HG03066 (cell line): ENCODE measurements at regions not wholly inside any gene's neighbourhood (a gene's known extent, or its start where the extent isn't known, plus 50 kb on each side); places are given as distances from the start of the nearest gene placed in this dataset.

ENCODE experiments used
- ATAC-seq: cut with Tn5 transposase; IDR thresholded peaks from one replicate; pipeline ENCODE4 v1.9.1; 2021; ENCODE audit warnings: low read depth; ENCODE audit not compliant: unreplicated experiment

DNA sequence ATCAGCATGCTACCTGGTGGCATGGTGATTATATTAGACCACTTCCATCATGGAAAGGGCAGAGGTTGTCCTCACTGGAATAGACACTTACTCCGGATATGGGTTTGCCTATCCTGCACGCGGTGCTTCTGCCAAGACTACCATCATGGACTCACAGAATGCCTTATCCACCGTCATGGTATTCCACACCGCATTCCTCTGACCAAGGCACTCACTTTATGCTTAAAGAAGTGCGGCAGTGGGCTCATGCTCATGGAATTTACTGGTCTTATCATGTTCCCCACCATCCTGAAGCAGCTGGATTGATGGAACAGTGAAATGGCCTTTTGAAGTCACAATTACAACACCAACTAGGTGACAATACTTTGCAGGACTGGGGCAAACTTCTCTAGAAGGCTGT, 109.2 kb upstream of the DRD2 start:
- no peak for ATAC-seq

DNA sequence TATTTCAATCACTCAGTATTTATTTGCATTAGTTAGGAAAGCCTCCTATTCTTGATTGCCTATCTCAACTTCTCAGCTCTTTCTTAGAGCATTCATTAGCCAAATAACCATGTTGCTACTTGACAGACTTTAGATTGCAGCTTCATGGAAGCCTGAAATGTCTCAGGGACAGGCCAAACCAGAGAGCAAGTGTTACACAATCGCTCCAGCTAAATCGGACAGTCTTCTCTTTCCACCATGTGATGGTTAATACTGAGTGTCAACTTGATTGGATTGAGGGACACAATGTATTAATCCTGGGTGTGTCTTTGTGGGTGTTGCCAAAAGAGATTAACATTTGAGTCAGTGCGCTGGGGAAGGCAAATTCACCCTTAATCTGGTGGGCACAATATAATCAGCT, 106.5 kb upstream of the DRD2 start:
- ATAC-seq = no peak

DNA sequence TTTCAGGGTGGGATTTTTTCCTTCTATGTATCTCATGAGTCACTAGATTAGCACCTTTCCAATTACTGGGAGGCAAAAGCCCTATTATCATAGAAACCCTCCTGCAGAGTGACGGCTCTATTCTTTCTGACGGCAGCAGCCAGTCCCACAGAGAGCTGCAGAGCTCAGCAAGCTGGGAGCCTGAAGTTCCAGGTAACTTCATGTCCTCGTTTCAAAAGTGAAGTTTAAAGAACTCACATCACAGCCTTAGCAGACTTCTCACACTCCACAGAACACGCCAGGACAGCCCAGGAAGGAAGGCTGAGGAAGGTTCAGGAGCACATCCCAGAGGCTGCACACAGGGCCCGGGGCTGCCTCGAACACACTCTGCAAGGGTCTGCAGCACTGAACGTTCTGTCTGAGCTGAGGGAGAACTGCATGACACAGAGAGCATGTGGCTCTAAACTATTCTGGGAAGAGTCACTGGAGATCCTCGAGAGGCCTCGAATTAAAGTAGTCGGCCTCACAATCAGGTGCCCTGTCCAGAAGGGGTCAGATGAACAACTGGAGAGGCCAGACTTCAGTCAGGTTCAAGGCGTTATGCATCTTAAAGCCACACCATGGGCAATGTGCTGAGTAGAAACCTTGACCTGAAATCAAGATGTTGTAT, 104.2 kb upstream of the DRD2 start:
- ATAC-seq = no peak

DNA sequence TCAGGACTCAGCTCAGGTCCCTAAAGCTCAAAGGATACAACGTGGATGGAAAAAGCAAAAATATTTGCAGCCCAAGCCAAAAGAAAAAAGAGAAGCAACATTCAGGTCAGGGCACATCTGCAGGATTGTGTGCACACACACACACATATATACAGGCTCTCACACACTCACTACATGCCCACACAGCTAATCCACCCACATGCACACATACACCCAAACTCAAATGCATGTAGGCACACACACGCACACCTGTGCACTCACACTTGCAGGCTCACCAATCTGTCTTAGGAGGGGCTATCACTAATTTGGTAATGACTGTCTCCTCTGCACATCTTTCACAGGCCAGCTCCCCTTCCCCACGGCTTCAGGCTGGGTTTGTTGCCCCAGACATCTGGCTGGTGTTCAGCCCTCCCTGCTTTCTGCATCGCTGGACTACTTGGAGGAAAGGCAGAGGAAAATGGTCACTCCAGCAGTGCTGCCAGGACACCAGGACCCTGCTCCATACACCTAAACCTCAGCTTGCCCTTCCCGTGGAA, 103.6 kb upstream of the DRD2 start:
- ATAC-seq = no peak

DNA sequence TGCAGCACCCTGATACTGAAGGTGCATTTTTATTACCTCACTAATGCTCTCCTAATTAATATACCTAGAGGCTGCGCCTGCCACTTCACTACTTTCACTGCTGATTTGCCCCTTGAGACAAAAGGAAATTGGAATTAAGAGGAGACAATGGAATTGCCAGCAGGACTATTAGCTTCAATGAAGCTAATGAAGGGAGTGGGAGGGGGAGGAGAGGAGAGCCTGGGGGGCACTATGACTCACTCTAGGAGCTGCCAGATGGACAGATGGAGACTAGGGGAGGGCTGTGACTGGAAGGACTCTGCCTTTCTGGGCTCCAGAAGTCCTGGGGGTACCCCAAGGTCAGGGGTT, 102.8 kb upstream of the DRD2 start:
- no peak for ATAC-seq

DNA sequence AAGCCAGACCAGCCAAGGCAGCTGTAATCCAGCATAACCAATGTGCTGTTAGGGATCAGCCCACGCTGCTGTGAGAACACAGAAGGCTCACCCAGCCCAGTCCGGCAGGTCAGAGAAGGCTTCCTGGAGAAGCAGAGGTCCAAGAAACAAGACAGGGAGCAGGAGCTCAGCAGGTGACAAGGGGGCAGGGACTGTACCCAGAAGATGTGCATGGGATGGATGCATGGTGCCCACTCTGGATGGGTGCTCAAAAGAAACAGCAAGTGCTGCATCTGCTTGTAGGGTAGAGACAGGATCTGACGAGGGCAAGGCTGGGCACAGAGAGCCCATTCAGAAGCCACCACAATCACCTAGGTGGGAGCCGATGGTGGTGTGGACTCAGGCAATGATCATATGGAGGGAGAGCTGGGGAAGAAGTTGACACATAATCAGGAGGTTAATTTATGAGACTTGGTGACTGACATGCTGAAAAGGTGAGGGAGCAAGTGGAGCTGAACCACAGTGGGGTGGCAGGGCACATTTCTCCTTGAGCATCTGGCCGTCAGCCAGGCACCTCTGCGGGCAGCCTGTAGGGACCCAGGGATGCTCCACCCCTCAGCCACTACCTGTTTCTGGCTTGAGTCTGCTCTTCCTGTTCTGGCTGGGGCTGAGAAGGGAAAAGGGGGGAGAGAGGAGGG, 102.3 kb upstream of the DRD2 start:
- no peak for ATAC-seq

DNA sequence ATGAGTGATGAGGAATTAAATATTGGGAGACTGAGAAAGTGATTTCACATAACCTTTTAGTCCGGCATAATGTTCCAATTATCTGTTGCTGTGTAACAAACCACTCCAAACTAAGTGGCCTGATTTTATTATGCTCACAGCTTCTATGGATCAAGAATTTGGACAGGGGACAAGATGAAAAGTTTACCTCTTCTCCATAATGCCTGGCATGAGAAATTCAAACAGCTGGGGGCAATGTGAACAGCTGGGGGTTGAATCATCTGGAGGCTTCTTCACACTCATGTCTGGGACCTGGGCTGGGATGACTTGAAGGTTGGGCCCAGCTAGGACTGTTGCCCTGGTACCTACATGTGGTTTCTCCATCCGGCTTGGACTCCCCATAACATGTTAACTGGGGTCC, 99.4 kb upstream of the DRD2 start:
- ATAC-seq = no peak

DNA sequence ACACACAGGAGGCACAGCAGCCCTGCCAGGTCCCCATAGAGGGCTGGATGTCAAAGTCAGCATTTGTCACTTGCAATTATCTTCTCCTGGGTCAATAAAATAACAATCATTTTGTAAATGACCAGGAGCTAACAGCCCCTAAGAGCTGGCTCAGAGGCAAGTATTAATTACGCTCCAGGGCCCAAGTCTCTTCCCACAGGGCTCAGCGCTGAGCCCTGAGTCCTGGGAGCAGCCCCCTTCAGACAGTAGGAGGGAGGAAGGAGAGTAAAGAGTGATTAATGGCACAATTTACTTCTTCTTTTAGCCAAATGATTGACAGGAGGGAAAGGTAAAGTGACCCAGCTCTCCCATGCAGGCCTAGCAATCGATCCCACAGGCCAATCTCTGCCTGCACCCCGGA, 99.0 kb upstream of the DRD2 start:
- ATAC-seq = no peak

DNA sequence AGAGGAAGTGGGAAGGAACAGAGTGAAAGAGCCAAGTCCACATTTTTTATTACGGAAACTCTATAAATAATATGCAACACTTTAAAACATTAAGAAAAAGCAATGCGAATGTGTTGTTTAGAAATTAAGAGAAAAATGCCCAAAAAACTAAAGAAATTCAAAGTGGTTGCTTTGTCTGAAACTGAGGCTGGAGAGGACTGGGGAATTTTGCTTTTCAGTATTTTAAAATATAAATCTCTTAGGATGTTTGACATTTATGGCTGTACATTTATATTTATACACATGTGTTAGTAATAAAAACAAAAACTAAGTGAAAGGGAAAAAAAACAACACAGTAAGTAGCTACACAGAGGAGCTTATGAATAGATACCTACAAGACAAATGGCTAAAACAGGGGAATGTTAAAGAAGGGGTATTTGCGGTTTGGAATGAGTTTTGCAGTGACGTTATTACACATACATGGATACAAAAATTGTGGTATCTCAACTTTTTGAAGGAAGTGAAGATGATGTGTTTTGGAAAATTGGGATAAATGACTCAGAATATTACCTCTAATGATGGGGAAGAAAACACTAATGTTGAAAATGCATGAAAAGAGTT, 97.0 kb upstream of the DRD2 start:
- no peak for ATAC-seq

DNA sequence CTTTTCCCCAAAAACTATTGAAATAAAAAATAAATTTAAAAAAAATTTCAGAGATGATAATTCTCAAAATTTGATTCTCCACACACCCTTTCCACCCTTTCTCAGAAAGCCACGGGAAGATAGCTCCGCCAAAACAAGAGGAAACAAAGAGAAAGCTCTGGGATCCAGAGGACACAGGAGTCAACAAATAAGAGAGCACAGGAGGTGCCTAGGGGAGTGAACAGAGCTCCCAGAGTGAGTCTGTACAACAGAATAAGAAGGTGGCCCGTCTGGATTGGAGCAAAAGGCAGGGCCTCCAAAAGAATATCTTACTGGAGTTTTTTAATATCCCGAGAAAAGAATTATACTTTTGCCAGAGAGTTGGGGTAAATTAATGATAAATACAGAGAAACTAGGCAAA, 96.3 kb upstream of the DRD2 start:
- no peak for ATAC-seq

DNA sequence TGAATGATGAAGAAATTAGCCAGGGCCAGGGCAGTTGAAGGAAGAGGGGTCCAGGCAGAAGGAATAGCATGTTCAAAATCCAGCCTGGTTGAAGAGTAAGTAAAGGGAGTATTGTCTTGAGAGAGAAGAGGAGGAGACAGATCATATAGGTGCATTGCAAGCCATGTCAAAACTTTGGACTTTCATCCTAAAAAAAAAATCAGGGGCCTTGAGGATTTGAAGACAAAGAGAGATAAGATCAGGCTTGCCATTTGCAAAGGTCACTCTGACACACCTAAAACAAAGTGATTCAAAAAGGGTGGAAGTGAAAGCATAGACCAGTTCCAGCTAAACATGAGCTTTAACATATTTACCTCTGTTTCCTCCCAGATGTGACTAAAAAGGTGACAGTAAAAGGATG, 95.7 kb upstream of the DRD2 start:
- no peak for ATAC-seq

DNA sequence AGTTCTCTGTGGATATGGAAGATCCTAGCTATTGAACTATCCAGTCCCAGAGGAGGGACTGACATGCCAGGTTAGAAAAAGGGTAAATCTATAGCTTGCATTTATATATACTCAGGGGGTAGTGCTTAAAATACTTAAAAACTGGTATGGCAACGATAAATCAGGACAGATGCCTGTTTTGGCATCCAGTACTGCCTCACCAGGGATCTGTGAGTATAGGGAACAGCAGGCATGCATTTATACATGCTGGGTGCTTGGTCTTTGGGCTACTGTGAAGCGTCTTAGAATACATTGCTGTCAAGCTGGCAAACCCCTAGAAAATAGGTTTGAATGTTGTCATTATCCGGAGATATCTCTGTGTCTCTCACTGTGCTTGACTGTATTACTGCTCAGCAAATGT, 94.2 kb upstream of the DRD2 start:
- no peak for ATAC-seq

DNA sequence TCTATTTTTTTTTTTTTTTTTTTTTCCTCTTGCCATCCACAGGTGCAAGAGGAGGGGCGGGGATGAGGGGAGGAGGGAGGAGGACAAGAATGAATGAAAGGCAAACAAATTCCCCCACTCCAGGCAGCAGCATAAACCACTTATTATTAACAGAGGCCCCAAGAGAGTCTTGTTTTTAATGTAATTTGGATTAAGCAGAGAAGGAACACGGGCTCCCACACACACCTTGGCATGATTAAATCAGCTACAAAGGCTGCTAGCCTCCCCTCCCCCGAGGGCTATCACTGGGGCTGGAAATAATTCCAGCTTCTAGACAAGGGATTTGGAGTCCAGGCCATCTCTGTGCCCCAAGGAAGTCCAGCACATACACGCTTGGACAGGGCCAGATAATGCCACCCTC, 93.4 kb upstream of the DRD2 start:
- ATAC-seq = no peak

DNA sequence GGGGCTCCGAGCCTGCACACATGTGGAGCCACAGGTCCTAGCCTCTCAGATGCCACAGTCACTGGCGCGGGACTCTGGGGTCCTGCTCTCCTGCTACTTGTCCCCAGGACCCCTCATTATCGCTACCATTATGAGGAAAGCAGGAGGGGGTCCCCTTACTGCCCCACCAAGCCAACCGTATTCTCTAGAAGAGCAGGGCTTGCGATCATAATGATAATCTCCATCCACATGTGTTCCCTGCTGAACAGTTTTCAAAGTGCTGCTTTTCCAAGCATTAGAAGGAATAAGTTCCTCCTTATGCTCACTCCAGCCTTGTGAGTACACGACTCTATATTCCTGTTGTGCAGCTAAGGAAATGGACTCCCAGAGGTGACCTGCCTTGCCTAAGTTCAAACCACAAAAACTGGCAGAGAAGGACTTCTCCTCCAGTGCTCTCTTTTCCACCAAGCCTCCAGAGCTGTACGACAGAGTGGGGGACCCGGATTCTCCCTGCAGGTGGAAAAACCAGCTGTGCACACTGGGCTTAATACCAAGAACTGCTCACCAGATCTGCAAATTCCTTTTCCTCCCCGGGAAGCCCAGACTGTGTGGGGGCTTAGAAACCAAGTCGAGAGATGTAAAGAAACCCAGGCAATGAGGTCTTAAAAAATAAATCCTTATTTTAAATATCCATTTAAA, 92.8 kb upstream of the DRD2 start:
- no peak for ATAC-seq

DNA sequence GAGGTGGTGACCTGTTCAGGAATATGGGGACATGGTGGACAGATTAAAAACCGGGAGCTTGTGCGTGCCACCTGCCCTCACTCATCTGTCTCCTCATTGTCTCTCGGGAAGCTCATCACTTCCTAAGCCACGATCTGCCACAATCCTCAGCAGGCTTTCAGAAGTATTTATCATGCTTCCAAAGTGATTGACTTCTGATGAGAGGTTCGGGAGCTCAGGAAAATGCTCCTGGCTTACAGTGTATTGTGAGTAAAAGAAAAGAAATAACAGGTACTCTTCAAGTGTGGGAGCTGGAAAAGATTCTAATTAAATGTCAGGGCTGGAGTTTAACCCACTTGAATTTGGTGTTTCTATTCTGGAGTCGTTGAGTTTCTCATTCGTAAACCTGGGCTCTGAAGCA, 91.9 kb upstream of the DRD2 start:
- no peak for ATAC-seq

DNA sequence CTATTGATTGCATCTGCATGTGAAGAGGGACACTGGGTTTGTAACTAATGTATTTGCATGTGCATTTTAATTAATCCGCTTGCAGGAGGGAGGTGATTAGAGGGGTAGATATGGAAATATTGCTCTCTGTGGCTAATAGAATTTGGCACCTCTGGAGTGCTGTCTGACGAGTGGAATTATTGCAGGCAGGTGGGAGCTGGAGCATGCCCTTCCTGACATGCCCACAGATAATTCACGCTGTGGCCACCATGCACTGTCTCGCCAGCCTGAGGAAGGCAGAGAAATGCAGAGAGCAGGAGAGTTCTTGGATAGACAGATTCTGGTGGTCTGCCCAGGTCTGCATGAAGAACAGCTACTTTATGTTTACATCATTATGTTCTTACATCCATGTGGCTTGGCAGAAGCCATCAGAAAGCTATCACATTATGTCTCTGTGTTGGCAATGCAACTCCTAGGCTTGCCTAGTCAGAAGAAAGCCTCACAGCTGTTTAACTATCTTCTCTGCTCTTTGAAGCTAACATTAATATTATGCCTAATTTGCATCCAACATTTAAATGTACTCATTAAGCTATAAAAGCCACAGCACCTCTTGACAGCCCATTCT, 89.4 kb upstream of the DRD2 start:
- no peak for ATAC-seq

DNA sequence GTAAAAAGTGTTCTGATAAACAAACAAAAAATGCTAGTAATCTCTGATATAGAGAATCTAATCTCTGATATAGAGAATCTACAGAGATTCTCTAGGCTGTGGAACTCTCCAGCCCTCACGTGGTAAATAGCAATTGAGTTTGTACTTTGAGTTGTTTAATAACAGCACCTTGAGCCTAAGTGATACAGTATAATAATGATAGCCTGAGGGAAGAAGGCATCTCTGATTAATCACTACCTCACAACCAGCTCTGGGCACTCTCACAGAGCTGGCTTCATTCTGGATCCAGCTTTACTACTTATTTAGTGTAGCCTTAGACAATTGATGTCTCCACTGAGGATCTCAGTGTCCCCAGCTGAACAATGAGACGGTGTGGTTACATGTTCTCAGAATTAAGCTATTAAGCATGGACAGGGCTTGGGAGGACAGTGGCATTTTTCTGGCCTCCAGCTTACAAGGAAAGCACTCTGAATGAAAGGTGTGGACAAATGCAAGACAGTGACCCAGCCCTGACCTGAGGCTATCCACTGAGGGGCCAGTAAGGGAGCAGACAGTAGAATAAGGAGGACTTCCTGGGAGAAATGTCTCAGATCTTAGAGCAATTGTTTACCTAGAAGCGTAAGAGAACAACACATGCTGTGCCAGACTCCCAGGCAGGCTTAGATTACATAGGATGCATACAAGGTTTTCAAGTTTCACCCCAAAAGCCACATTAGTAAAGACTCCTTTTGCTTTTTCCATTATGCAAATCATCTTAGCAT, 88.7 kb upstream of the DRD2 start:
- ATAC-seq = no peak

DNA sequence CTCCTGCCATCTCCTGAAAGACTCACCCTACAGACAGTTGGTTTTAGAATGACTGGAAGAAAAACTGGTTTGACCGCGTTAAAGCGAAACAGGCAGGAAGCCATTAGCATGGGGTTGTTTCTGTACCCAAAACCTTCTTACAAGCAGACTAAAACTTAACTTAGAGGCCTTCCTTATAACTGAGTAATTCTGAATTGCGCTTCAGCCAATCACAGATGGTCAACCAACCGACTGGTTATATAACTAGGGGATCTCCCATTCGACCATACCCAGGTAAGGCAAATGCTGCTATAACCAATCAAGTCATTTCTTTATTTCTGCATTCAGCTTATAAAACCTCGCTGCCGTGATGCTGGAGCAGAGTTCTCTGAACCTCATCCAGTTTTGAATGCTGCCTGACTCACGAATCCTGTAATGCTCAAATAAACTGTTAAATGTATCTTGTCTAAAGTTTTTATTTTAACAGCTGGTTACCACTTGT, 87.8 kb upstream of the DRD2 start:
- no peak for ATAC-seq

DNA sequence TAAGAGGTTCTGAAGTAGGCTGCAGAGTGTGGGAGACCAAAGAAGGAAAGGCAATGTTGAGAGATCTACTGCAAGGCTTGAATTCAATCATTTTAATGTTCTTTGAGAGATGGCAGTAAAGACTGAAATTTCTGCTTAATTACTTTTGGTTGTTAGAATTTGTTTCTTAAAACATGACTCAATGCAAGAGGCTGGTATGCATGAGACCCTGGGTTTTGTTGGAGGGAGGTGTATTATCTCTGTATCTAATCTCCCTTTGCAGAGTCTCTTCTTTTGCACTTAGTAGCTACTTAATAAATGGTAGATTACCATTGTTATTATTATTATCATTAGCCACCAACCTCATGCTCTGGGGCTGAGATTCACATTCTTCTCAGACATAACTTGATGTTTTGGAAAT, 87.4 kb upstream of the DRD2 start:
- ATAC-seq = no peak

DNA sequence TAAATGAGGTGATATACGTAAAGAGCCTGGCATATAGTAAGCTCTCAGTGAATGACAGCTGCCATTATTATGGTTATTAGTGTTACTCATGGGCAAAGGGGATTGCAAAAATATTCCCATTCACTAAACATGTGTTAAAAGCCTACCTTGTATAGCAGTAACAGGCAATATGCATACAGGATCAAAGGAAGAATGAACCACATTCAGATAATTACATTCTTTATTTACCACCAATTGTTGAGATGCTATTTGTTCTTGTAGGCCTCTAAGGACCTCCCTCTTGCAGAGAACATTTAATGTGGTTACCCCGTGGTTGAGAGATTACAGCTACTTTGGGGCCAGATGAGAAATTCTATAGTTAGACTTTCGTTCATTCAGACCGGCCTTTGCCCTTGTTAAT, 82.7 kb upstream of the DRD2 start:
- ATAC-seq = no peak
